Large intestine (tissue), 3 donors: ENCODE measurements at regions not wholly inside any gene's neighbourhood (a gene's known extent, or its start where the extent isn't known, plus 50 kb on each side); places are given as distances from the start of the nearest gene placed in this dataset.

Experiments
- DNase-seq, 2 donors: peaks; one replicate each; pipeline versions ENCODE4 v3.0.0 to v3.0.0-alpha.2; 2013
- H3K27ac ChIP-seq: one replicate; pipeline ENCODE4 v1.5.1; 2013; ENCODE audit warnings: low read length
- H3K27me3 ChIP-seq: 2 replicates; pipeline ENCODE4 v1.6.1; 2013; ENCODE audit warnings: low read length; ENCODE audit not compliant: control insufficient read depth, insufficient read depth
- H3K36me3 ChIP-seq: 2 replicates; pipeline ENCODE4 v1.6.1; 2013; ENCODE audit warnings: low read length; ENCODE audit not compliant: control insufficient read depth, insufficient read depth
- H3K4me1 ChIP-seq: one replicate; pipeline ENCODE4 v1.6.1; 2013; ENCODE audit warnings: low read length; ENCODE audit not compliant: control insufficient read depth, insufficient read depth
- H3K4me3 ChIP-seq: one replicate; pipeline ENCODE4 v1.5.1; 2013; ENCODE audit warnings: low read length
- H3K9me3 ChIP-seq: one replicate; pipeline ENCODE4 v1.6.1; 2013; ENCODE audit warnings: mild to moderate bottlenecking, low read depth, low read length, moderate library complexity; ENCODE audit not compliant: control insufficient read depth
- WGBS: methylation state at CpG from one replicate; pipeline ENCODE4 v1.1.5; 2013; ENCODE audit warnings: low lambda C conversion rate; ENCODE audit not compliant: insufficient coverage; 5-methylcytosine and 5-hydroxymethylcytosine counted together

- Histone ChIP-seq H3K9me3 (no peaks in the 10 kb centered on the region), H3K4me3 (no peak overlapping the region), H3K27me3 (no peaks in the 10 kb centered on the region), H3K36me3 (no peaks in the 10 kb centered on the region), H3K4me1 (peaks cover 7% of the 10 kb centered on the region), H3K27ac (no peak overlapping the region)
- DNase-seq = no peak
- 64% methylated on average over 4 of the region's 9 CpGs for WGBS
Observed at GRCh38 chr2:196262606-196263005, 91.2 kb upstream of the STK17B start.

DNA sequence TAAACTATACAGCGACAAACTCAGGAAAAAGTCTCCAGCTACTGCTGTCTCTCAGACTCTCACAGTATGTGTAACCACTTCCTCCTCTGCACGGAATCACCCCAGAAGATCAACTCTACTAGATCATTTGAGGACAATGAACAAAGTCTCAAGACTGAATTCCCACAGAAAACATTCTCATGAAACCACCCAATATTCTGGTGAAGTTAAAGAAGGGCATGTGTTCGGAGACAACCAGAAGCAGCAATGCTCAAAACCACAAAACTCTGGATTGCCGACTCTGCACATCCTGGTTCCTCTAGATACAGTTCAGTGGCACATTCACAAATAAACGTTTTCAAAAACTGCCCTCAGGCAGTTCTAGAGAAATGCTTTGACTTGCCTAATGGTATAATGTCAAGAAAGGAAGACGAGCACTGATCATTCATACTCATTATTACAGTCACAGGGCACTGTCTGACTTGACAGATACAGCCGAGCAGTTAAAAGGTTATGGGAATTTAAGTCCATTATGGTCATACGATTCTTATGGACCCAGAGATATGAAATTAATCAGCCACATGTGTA, 91.9 kb upstream of the STK17B start:
- 50% methylated on average over 1 of the region's 8 CpGs for WGBS
- no peaks in the 10 kb centered on the region for H3K9me3 ChIP-seq
- H3K36me3 ChIP-seq = no peaks in the 10 kb centered on the region
- H3K4me3 ChIP-seq = no peak overlapping the region
- H3K27ac ChIP-seq = no peak overlapping the region
- no peaks in the 10 kb centered on the region for H3K27me3 ChIP-seq
- peaks cover 8% of the 10 kb centered on the region for H3K4me1 ChIP-seq
- peak; percentile 23 to 45 for DNase-seq

DNA sequence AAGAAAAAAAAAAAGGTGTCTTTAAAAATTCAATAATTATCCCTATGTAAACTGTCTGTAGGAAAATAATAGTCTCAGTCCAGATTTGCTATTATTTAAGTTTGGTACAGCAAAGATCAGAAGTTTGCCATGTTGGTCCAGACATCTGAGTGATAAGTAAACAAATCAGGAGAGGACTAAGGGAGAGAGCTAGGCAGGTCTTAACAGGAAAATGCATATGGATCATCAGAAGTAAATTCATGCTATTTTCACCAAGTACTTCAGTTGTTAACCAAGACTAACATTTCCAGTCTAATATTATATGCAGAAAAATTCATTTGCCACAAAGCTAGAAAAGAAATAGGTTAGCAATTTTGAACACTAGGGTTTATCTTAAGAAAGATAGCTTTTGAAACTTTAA, 95.0 kb upstream of the STK17B start:
- no peak for DNase-seq
- H3K27ac ChIP-seq = no peak overlapping the region
- peaks cover 14% of the 10 kb centered on the region for H3K4me1 ChIP-seq

GRCh38 chr2:196266855-196267254, 95.5 kb upstream of the STK17B start:
- Histone ChIP-seq H3K27ac (no peak overlapping the region), H3K9me3 (no peaks in the 10 kb centered on the region), H3K27me3 (no peaks in the 10 kb centered on the region), H3K36me3 (no peaks in the 10 kb centered on the region), H3K4me1 (peaks cover 14% of the 10 kb centered on the region), H3K4me3 (no peak overlapping the region)
- DNase-seq = no peak

More for the DNA sequence above, 95.0 kb upstream of the STK17B start:
- Histone ChIP-seq H3K27me3 (no peaks in the 10 kb centered on the region), H3K36me3 (no peaks in the 10 kb centered on the region), H3K9me3 (no peaks in the 10 kb centered on the region), H3K4me3 (no peak overlapping the region)

GRCh38 chr2:196268025-196268424, 96.6 kb upstream of the STK17B start:
- Histone ChIP-seq H3K27me3 (no peaks in the 10 kb centered on the region), H3K9me3 (no peaks in the 10 kb centered on the region), H3K4me3 (no peak overlapping the region), H3K36me3 (no peaks in the 10 kb centered on the region), H3K27ac (no peak overlapping the region), H3K4me1 (peaks cover 14% of the 10 kb centered on the region)
- no peak for DNase-seq
- 20% methylated on average over 1 of the region's 1 CpG for WGBS

DNA sequence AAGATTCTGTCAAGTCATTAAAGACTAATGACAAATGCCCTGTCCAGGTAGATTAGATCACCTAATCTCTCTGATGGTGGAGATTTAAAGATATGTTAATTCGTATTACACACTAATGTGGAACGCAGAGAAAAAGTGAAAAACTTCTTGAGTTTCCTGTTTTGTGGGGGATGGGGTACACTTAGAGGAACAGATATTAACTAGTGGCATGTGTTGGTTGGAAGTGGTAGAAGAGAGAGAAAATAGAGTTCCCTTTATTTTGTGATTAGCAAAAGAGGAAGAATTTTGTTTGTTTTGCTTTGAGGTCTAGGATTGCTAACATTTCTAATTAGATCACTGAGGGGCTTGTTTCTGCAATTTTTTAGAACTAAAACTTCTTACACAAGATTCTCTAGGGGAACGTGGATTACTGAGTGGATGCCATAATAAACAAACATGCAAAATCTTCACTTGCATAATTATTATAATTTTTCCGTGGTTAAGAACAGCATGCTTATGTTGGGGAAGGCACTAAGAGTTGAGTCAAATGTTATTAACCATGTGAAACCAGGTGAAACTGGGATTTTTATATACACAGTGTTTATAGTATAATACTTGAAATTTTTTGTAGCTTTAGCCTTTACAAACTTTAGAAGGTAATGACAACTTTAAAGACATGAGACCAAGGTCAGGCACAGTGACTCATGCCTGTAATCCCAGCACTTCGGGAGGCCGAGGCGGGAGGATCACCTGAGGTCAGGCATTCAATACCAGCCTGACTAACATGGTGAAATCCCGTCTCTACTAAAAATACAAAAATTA, 97.4 kb upstream of the STK17B start:
- Histone ChIP-seq H3K27me3 (no peaks in the 10 kb centered on the region), H3K36me3 (no peaks in the 10 kb centered on the region), H3K9me3 (no peaks in the 10 kb centered on the region), H3K4me3 (no peak overlapping the region), H3K4me1 (peaks cover 15% of the 10 kb centered on the region), H3K27ac (no peak overlapping the region)
- WGBS = 57% methylated on average over 3 of the region's 8 CpGs
- no peak for DNase-seq

DNA sequence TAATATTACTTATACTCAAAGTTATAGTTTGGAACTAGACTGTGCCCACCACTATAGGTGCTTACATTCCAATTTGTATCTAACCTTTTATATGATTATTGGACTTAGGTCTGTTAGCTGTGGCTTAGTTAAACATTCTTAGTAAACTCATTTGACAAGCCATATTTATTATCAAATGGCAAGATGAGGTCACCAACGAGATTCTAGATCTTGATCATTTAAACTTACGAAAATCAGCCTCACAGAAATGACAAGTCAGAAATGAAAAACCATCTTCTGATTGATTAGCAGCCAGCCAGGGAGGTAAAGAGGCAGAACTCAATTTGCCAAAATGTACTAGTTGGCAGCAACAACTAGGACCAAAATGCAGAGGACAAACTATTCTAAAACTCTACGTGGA, 100.4 kb upstream of the STK17B start:
- no peak for DNase-seq
- Histone ChIP-seq H3K27me3 (no peaks in the 10 kb centered on the region), H3K27ac (no peak overlapping the region), H3K9me3 (no peaks in the 10 kb centered on the region), H3K4me3 (no peak overlapping the region), H3K36me3 (no peaks in the 10 kb centered on the region), H3K4me1 (peaks cover 39% of the 10 kb centered on the region)
- WGBS = 100% methylated on average over 1 of the region's 3 CpGs

- no CpG with 5 or more reads among the region's 1 CpG for WGBS
- Histone ChIP-seq H3K27me3 (no peaks in the 10 kb centered on the region), H3K27ac (peak overlapping the region; percentile 86), H3K4me3 (no peak overlapping the region), H3K36me3 (no peaks in the 10 kb centered on the region), H3K9me3 (no peaks in the 10 kb centered on the region), H3K4me1 (peaks cover 35% of the 10 kb centered on the region)
- DNase-seq = peak; percentile 40 to 63
Observed at GRCh38 chr2:196274387-196274809, 103.0 kb upstream of the STK17B start.

DNA sequence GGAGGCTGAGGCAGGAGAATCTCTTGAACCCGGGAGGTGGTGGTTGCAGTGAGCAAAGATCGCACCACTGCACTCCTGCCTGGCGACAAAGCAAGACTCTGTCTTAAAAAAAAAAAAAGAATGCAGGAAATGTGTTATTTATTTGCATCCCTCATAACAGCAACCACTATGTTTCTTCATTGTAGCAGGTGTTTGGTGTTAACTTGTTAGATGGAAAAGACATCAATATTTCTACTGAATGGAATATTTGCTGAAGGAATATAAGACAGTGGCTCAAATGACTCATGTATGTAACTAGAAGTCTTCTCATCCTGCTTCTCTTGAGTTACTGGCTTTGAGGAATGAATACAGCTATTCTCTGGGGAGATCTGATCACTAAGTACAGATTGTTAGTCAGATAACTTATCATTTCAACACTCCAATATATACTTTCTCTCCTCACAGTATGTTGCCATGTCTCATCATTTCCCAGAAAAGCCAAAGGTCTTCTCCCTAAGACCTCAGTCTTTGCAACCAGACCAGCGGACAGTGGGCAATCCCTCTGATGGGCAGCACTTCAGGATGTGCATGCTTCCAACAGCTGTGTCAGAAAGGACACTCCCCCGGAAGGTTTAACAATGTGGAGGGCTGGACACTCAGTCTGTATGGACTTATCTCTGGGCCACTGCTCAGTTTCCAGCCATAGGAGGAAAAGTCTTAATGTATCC, 104.4 kb upstream of the STK17B start:
- Histone ChIP-seq H3K4me1 (peaks cover 27% of the 10 kb centered on the region), H3K4me3 (peak overlapping the region; percentile 5), H3K27me3 (no peaks in the 10 kb centered on the region), H3K36me3 (no peaks in the 10 kb centered on the region), H3K27ac (peak overlapping the region; percentile 86), H3K9me3 (no peaks in the 10 kb centered on the region)
- WGBS = 70% methylated on average over 2 of the region's 5 CpGs
- peak in 1 of 2 donors; percentile 15 for DNase-seq

DNA sequence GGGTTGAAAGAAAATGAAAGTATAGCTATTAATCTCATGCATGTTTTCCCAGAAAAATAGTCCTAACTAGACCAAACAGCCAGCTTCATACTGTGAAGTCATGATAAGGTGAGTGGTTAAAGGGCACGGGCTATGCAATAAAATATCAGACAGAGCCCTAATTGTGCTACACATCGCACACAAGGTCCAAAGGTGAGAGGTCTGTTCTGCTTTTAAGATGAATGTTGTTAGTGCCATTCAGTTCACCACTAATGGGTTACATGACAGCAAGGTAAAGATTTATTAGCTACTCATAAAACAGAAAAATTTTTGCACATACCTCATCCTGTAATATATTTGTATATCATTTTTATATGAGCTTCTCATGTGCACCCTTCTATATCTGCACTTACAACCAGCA, 105.0 kb upstream of the STK17B start:
- 0% methylated on average over 1 of the region's 2 CpGs for WGBS
- no peaks in the 10 kb centered on the region for H3K36me3 ChIP-seq
- peak; percentile 86 to 95 for DNase-seq

More for the DNA sequence above, 105.0 kb upstream of the STK17B start:
- H3K4me3 ChIP-seq = peak overlapping the region; percentile 5
- H3K9me3 ChIP-seq = no peaks in the 10 kb centered on the region
- H3K27ac ChIP-seq = peak overlapping the region; percentile 86
- H3K4me1 ChIP-seq = peaks cover 27% of the 10 kb centered on the region
- no peaks in the 10 kb centered on the region for H3K27me3 ChIP-seq
